AG04449 (cell line): ENCODE measurements at regions not wholly inside any gene's neighbourhood (a gene's known extent, or its start where the extent isn't known, plus 50 kb on each side); places are given as distances from the start of the nearest gene placed in this dataset.

Experiments
- CTCF ChIA-PET: fragments of 350-600 bp; formaldehyde crosslinking; extraction: SDS; loops from one replicate; lab custom pipeline; 2021; ENCODE audit warnings: antibody characterized with exemption; lab: Yijun Ruan, JAX
- POLR2A ChIA-PET: fragments of 400-600, 350-600 bp; formaldehyde crosslinking; extraction: SDS; loops from one replicate; lab custom pipeline; 2020; ENCODE audit warnings: antibody characterized with exemption, inconsistent platforms; lab: Yijun Ruan, JAX
- DNase-seq: peaks from one replicate; pipeline ENCODE4 v3.0.0-alpha.2; 2010; ENCODE audit warnings: low read depth, low spot score
- H3K4me3 ChIP-seq: 2 replicates; pipeline ENCODE4 v1.5.1; 2011; ENCODE audit warnings: low read depth, mild to moderate bottlenecking, control low read depth, low read length
- CTCF ChIP-seq: IDR thresholded peaks from one replicate; pipeline ENCODE4 v1.5.1; 2011; ENCODE audit warnings: mild to moderate bottlenecking, moderate library complexity, low read length, control low read depth, inconsistent platforms; ENCODE audit not compliant: insufficient read depth; ENCODE audit errors: missing control alignments

GRCh38 chrY:7684546-7684945 lies 773.0 kb upstream of the AMELY start:
- no peak for DNase-seq
- no peak for TF ChIP-seq CTCF
- POLR2A ChIA-PET = no interaction called here
- CTCF ChIA-PET = interaction anchor here (0.6 kb wide), 1 partner anchor 191 kb away, joined by 3 read pairs; no protein-coding TSS in a partner anchor
- H3K4me3 ChIP-seq = no peak overlapping the region

GRCh38 chrY:7682386-7682785 lies 770.8 kb upstream of the AMELY start:
- no peak for DNase-seq
- no peak overlapping the region for H3K4me3 ChIP-seq
- POLR2A ChIA-PET = interaction anchor here (0.8 kb wide), 2 partner anchors 37 to 220 kb away, joined by 4 to 5 read pairs; no protein-coding TSS in a partner anchor
- CTCF ChIA-PET = no interaction called here
- no peak for TF ChIP-seq CTCF

GRCh38 chrY:7681426-7681825 lies 769.9 kb upstream of the AMELY start:
- CTCF ChIA-PET = interaction anchor here (1.1 kb wide), 1 partner anchor 338 kb away, joined by 3 read pairs; no protein-coding TSS in a partner anchor
- H3K4me3 ChIP-seq = no peak overlapping the region
- no peak for DNase-seq
- TF ChIP-seq CTCF = no peak
- POLR2A ChIA-PET = interaction anchor here (0.8 kb wide), 1 partner anchor 38 kb away, joined by 4 read pairs; no protein-coding TSS in a partner anchor

DNA sequence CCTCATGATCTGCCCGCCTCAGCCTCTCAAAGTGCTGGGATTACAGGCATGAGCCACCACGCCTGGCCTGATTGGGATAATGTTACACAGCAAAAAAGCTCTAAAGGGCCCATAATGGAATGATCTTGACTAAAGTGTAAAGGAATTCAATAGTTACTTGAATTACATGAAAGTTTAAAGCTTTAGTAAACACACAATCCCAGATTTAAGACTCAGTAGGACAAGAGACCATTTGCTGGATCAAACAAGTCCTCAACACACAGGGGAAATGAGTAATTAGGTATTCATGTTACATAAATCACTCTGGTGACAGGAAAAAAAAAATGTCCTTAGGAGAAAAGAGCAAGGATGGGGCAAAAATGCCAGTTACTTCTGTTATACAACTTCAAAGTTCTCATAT lies 762.9 kb upstream of the AMELY start:
- ChIA-PET POLR2A (no interaction called here), CTCF (no interaction called here)
- DNase-seq = peak; percentile 28
- no peak overlapping the region for H3K4me3 ChIP-seq
- TF ChIP-seq CTCF = no peak

GRCh38 chrY:7672796-7673195 lies 761.2 kb upstream of the AMELY start:
- POLR2A ChIA-PET = no interaction called here
- H3K4me3 ChIP-seq = no peak overlapping the region
- no peak for TF ChIP-seq CTCF
- DNase-seq = no peak
- CTCF ChIA-PET = no interaction called here

DNA sequence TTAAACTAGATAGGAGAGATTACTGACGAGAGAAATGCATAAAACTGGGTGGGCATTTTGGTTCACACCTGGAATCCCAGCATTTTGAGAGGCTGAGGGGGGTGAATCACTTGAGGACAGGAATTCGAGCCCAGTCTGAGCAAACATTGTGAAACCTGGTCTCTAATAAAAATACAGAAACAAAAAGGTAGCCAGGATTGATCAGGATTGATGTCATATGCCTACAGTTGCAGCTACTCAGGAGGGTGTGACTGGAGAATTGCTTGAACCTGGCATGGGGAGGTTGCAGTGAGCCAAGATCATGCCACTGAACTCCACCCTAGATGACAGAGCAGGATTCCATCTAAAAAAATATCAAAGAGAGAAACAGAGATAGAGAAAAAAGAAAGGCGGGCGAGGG lies 751.7 kb upstream of the AMELY start:
- TF ChIP-seq CTCF = no peak
- ChIA-PET CTCF (no interaction called here), POLR2A (no interaction called here)

More for the DNA sequence above, 751.7 kb upstream of the AMELY start:
- no peak for DNase-seq
- H3K4me3 ChIP-seq = no peak overlapping the region
